HG03439 (cell line): ENCODE measurements at regions not wholly inside any gene's neighbourhood (a gene's known extent, or its start where the extent isn't known, plus 50 kb on each side); places are given as distances from the start of the nearest gene placed in this dataset.

Source experiments
- ATAC-seq: cut with Tn5 transposase; IDR thresholded peaks from one replicate; pipeline ENCODE4 v1.9.1; 2021; ENCODE audit warnings: mild to moderate bottlenecking, moderate library complexity; ENCODE audit not compliant: unreplicated experiment

- no peak for ATAC-seq
Observed at GRCh38 chr13:73902847-73903246, 231.4 kb downstream of the KLF12 start.

- ATAC-seq = no peak
Observed at GRCh38 chr13:73902296-73902695, 231.9 kb downstream of the KLF12 start.

GRCh38 chr13:73901324-73902068 lies 232.7 kb downstream of the KLF12 start:
- no peak for ATAC-seq

- no peak for ATAC-seq
Observed at GRCh38 chr13:73900591-73900990, 233.6 kb downstream of the KLF12 start.

- no peak for ATAC-seq
Observed at GRCh38 chr13:73898899-73899298, 235.3 kb downstream of the KLF12 start.

GRCh38 chr13:73898276-73898675 lies 235.9 kb downstream of the KLF12 start:
- ATAC-seq = no peak

- no peak for ATAC-seq
Observed at GRCh38 chr13:73894995-73895571, 239.1 kb downstream of the KLF12 start.

GRCh38 chr13:73893833-73894232 lies 240.4 kb downstream of the KLF12 start:
- ATAC-seq = no peak

GRCh38 chr13:73891805-73892204 lies 242.4 kb downstream of the KLF12 start:
- no peak for ATAC-seq

GRCh38 chr13:73883162-73883561 lies 251.0 kb downstream of the KLF12 start:
- no peak for ATAC-seq

GRCh38 chr13:73880365-73880764 lies 253.8 kb downstream of the KLF12 start:
- no peak for ATAC-seq

GRCh38 chr13:73879346-73880015 lies 254.7 kb downstream of the KLF12 start:
- no peak for ATAC-seq

- ATAC-seq = no peak
Observed at GRCh38 chr13:73877399-73877798, 256.8 kb downstream of the KLF12 start.

GRCh38 chr13:73876323-73876722 lies 257.9 kb downstream of the KLF12 start:
- no peak for ATAC-seq

GRCh38 chr13:73873940-73874830 lies 260.0 kb downstream of the KLF12 start:
- ATAC-seq = no peak

- ATAC-seq = no peak
Observed at GRCh38 chr13:73872397-73872796, 261.8 kb downstream of the KLF12 start.

- ATAC-seq = no peak
Observed at GRCh38 chr13:73870970-73871935, 263.0 kb downstream of the KLF12 start.

GRCh38 chr13:73870036-73870741 lies 264.0 kb downstream of the KLF12 start:
- ATAC-seq = no peak

- ATAC-seq = no peak
Observed at GRCh38 chr13:73865027-73865426, 269.2 kb downstream of the KLF12 start.
